ENCODE measurements at regions not wholly inside any gene's neighbourhood (a gene's known extent, or its start where the extent isn't known, plus 50 kb on each side); places are given as distances from the start of the nearest gene placed in this dataset.

- Histone ChIP-seq H3K4me1 (ENCODE audit: control insufficient read depth in 2 of 3, insufficient read depth in 2 of 3, low read depth in 1 of 3, low read length in 3 of 3) (no peaks in the 10 kb centered on the region), H3K9ac (ENCODE audit: low read length in 3 of 3) (no peak overlapping the region), H3K27ac (ENCODE audit: low read depth in 2 of 2, low read length in 2 of 2) (no peak overlapping the region), H3K4me3 (ENCODE audit: low read length in 3 of 3) (no peak overlapping the region), H3K9me3 (ENCODE audit: control insufficient read depth in 2 of 3, insufficient read depth in 1 of 3, low read length in 3 of 3) (no peaks in the 10 kb centered on the region), H3K36me3 (ENCODE audit: control insufficient read depth in 2 of 3, insufficient read depth in 3 of 3, low read length in 3 of 3) (no peaks in the 10 kb centered on the region), H3K27me3 (ENCODE audit: control insufficient read depth, insufficient read depth, low read length) (no peaks in the 10 kb centered on the region)
- TF ChIP-seq CTCF (IDR thresholded peaks at IDR 0.05; ENCODE audit: borderline replicate concordance, extremely low read depth, insufficient read depth) = no peak
- FAIRE-seq (no peak), DNase-seq (no peak)
- intact Hi-C loops (cut with DNase I) = no loop called here
Observed at GRCh38 chr7:50203521-50203920, 101.0 kb upstream of the IKZF1 start.

DNA sequence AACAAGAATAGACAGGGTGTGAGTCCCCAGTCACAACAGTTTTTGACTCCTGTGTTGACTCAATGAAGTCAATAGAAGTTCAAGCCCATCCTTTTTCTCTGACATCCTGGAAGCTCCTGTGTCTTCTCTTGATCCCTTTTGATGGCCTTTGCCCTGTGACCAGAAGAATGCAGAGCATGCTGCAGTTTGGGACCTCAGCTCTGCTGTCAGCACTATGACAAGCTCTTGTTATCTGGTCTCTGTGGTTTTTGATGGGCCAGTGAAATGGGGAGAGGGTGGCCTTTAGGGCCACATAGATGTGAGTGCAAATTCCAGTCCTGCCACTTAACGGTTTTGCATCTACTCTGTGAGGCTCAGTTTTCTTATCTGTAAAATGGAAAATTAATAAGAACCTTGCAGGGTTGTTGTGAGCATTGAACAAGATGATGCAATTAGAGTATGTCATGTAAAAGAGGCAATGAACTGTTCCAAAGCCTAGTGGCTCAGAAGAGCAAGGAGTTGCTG, 102.4 kb upstream of the IKZF1 start:
- no peaks in the 10 kb centered on the region for H3K36me3 ChIP-seq (ENCODE audit: control insufficient read depth in 2 of 3, insufficient read depth in 3 of 3, low read length in 3 of 3)
- no peak overlapping the region for H3K9ac ChIP-seq (ENCODE audit: low read length in 3 of 3)
- DNase-seq = no peak
- H3K4me3 ChIP-seq (ENCODE audit: low read length in 3 of 3) = no peak overlapping the region
- no peak for TF ChIP-seq CTCF (IDR thresholded peaks at IDR 0.05; ENCODE audit: borderline replicate concordance, extremely low read depth, insufficient read depth)
- H3K27me3 ChIP-seq (ENCODE audit: control insufficient read depth, insufficient read depth, low read length) = no peaks in the 10 kb centered on the region
- H3K27ac ChIP-seq (ENCODE audit: low read depth in 2 of 2, low read length in 2 of 2) = no peak overlapping the region
- H3K4me1 ChIP-seq (ENCODE audit: control insufficient read depth in 2 of 3, insufficient read depth in 2 of 3, low read depth in 1 of 3, low read length in 3 of 3) = no peaks in the 10 kb centered on the region
- no peak for FAIRE-seq
- no peaks in the 10 kb centered on the region for H3K9me3 ChIP-seq (ENCODE audit: control insufficient read depth in 2 of 3, insufficient read depth in 1 of 3, low read length in 3 of 3)
- intact Hi-C loops (cut with DNase I) = no loop called here

DNA sequence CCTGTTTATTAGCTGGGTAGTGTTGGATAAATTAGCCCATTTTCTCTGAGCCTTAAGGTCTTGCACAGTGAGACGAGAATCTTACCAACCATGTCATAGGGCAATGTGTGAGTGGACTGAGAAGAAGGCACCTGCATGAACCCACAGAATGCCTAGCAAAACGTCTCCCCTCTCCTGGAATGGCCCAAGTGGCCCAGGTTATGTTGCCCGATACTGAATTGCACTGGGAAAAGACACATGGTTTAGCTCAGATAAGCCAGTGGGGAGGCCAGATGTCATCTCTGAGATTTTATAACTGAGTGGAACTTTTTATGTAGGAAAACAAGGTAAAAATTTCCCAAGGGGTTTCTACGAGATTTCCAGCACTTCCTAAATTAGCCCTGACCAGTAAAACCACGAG, 104.7 kb upstream of the IKZF1 start:
- no peaks in the 10 kb centered on the region for H3K4me1 ChIP-seq (ENCODE audit: control insufficient read depth in 2 of 3, insufficient read depth in 2 of 3, low read depth in 1 of 3, low read length in 3 of 3)
- H3K9ac ChIP-seq (ENCODE audit: low read length in 3 of 3) = no peak overlapping the region
- no peak overlapping the region for H3K4me3 ChIP-seq (ENCODE audit: low read length in 3 of 3)
- FAIRE-seq = no peak
- intact Hi-C loops (cut with DNase I) = no loop called here
- no peaks in the 10 kb centered on the region for H3K36me3 ChIP-seq (ENCODE audit: control insufficient read depth in 2 of 3, insufficient read depth in 3 of 3, low read length in 3 of 3)
- TF ChIP-seq CTCF (IDR thresholded peaks at IDR 0.05; ENCODE audit: borderline replicate concordance, extremely low read depth, insufficient read depth) = no peak
- H3K27me3 ChIP-seq (ENCODE audit: control insufficient read depth, insufficient read depth, low read length) = no peaks in the 10 kb centered on the region
- no peak for DNase-seq
- no peaks in the 10 kb centered on the region for H3K9me3 ChIP-seq (ENCODE audit: control insufficient read depth in 2 of 3, insufficient read depth in 1 of 3, low read length in 3 of 3)
- no peak overlapping the region for H3K27ac ChIP-seq (ENCODE audit: low read depth in 2 of 2, low read length in 2 of 2)

- no peak for FAIRE-seq
- intact Hi-C loops (cut with DNase I) = no loop called here
- H3K27ac ChIP-seq (ENCODE audit: low read depth in 2 of 2, low read length in 2 of 2) = no peak overlapping the region
Observed at GRCh38 chr7:50197549-50197948, 104.5 kb upstream of the ZPBP start.

More at GRCh38 chr7:50197549-50197948, 104.5 kb upstream of the ZPBP start:
- DNase-seq = peak in 1 of 5 donors; percentile 65
- no peak overlapping the region for H3K4me3 ChIP-seq (ENCODE audit: low read length in 3 of 3)
- no peaks in the 10 kb centered on the region for H3K4me1 ChIP-seq (ENCODE audit: control insufficient read depth in 2 of 3, insufficient read depth in 2 of 3, low read depth in 1 of 3, low read length in 3 of 3)
- H3K27me3 ChIP-seq (ENCODE audit: control insufficient read depth, insufficient read depth, low read length) = no peaks in the 10 kb centered on the region
- TF ChIP-seq CTCF (IDR thresholded peaks at IDR 0.05; ENCODE audit: borderline replicate concordance, extremely low read depth, insufficient read depth) = no peak
- H3K9me3 ChIP-seq (ENCODE audit: control insufficient read depth in 2 of 3, insufficient read depth in 1 of 3, low read length in 3 of 3) = no peaks in the 10 kb centered on the region
- H3K36me3 ChIP-seq (ENCODE audit: control insufficient read depth in 2 of 3, insufficient read depth in 3 of 3, low read length in 3 of 3) = no peaks in the 10 kb centered on the region
- no peak overlapping the region for H3K9ac ChIP-seq (ENCODE audit: low read length in 3 of 3)

Data from kidney (tissue), 13 donors.